ENCODE measurements at regions not wholly inside any gene's neighbourhood (a gene's known extent, or its start where the extent isn't known, plus 50 kb on each side); places are given as distances from the start of the nearest gene placed in this dataset.

- BruUV-seq (replicated peaks), result no TSS peak
Measured at GRCh38 chr12:125890366-125890905, 825.2 kb downstream of the AACS start.

More at GRCh38 chr12:125890366-125890905, 825.2 kb downstream of the AACS start:
- Histone ChIP-seq H3K4me2 (ENCODE audit: insufficient read depth, low read length) (no peak overlapping the region), H3K9ac (replicated peaks; ENCODE audit: extremely low read depth, insufficient read depth, low read length) (no peak overlapping the region), H4K20me1 (replicated peaks; ENCODE audit: control insufficient read depth, extremely low read depth, insufficient read depth, low read length) (no peaks in the 10 kb centered on the region), H2AFZ (ENCODE audit: low read depth, low read length) (no peak overlapping the region), H3K9me1 (replicated peaks; ENCODE audit: control insufficient read depth, extremely low read depth, insufficient read depth, low read length) (no peaks in the 10 kb centered on the region), H3K79me2 (ENCODE audit: control insufficient read depth, insufficient read depth, low read length) (no peaks in the 10 kb centered on the region), H3K4me3 (replicated peaks in 1 of 3; ENCODE audit: insufficient read depth in 1 of 3, low read depth in 1 of 3, low read length in 3 of 3) (no peak overlapping the region), H3K4me1 (ENCODE audit: control insufficient read depth, extremely low read depth, insufficient read depth, low read length) (no peaks in the 10 kb centered on the region), H3K27me3 (ENCODE audit: control insufficient read depth in 2 of 2, insufficient read depth in 2 of 2, low read length in 2 of 2) (no peaks in the 10 kb centered on the region), H3K27ac (ENCODE audit: insufficient read depth, low read depth, low read length) (no peak overlapping the region), H3K9me3 (replicated peaks; ENCODE audit: control insufficient read depth, insufficient read depth, low read length) (no peaks in the 10 kb centered on the region), H3K36me3 (ENCODE audit: control insufficient read depth in 2 of 2, extremely low read depth in 1 of 2, insufficient read depth in 2 of 2, low read length in 2 of 2) (no peaks in the 10 kb centered on the region)
- dilution Hi-C loops (cut with MboI; ENCODE audit: extremely low pct_ligation_motif_present, low sequenced_read_pairs) (no loop called here), intact Hi-C loops (cut with micrococcal nuclease) (no loop called here)
- TF ChIP-seq POLR2A (IDR thresholded peaks at IDR 0.05; ENCODE audit: low read depth, low read length) (no peak), CTCF (IDR thresholded peaks at IDR 0.05; ENCODE audit: extremely low read depth in 1 of 2, insufficient read depth in 1 of 2, low read depth in 1 of 2, low read length in 2 of 2) (no peak), POLR2AphosphoS5 (IDR thresholded peaks at IDR 0.05; ENCODE audit: insufficient read depth, low read depth, low read length) (no peak), EZH2 (IDR thresholded peaks at IDR 0.05; ENCODE audit: borderline replicate concordance, low read depth, low read length, severe bottlenecking) (no peak), GATA2 (IDR thresholded peaks at IDR 0.05; ENCODE audit: insufficient read depth, insufficient read length, low read depth, low read length) (no peak), MYC (IDR thresholded peaks at IDR 0.05; ENCODE audit: low read depth, low read length) (no peak), JUN (IDR thresholded peaks at IDR 0.05; ENCODE audit: borderline replicate concordance, insufficient read depth, insufficient read length, low read depth) (no peak), MAX (IDR thresholded peaks at IDR 0.05; ENCODE audit: insufficient read depth, insufficient read length) (no peak), FOS (IDR thresholded peaks at IDR 0.05; ENCODE audit: borderline replicate concordance, insufficient read depth, low read length) (no peak)
- FAIRE-seq (no peak), DNase-seq (ENCODE audit: low read depth, low spot score) (no peak)
- ChIA-PET POLR2A (no interaction called here), CTCF (no interaction called here)

All from endothelial cell of umbilical vein (primary cell).